SU-DHL-6 (cell line): ENCODE measurements at regions not wholly inside any gene's neighbourhood (a gene's known extent, or its start where the extent isn't known, plus 50 kb on each side); places are given as distances from the start of the nearest gene placed in this dataset.
"Not testable (repeated sequence)": the region's sequence is repeated elsewhere in the genome, so short reads cannot be mapped to it uniquely, and the experiment has no call there.

Source experiments
- H2AFZ ChIP-seq: fragments of 200-600 bp; sonication (generic); 2 replicates; pipeline ENCODE4 v1.6.1; 2014; ENCODE audit warnings: low read depth, mild to moderate bottlenecking, moderate library complexity, mixed read lengths, antibody characterized with exemption, low read length; ENCODE audit not compliant: severe bottlenecking
- H3F3A ChIP-seq: fragments of 200-600 bp; shearing (Covaris generic); 2 replicates; pipeline ENCODE4 v1.6.0; 2016; ENCODE audit warnings: antibody characterized with exemption, mild to moderate bottlenecking; ENCODE audit not compliant: insufficient read depth
- H3K27ac ChIP-seq: fragments of 200-600 bp; sonication (generic); 2 replicates; pipeline ENCODE4 v1.5.1; 2016; ENCODE audit warnings: low read depth, mild to moderate bottlenecking, low read length, moderate library complexity, mixed read lengths
- H3K27me3 ChIP-seq: fragments of 200-600 bp; sonication (generic), shearing (Covaris generic); 2 replicates; pipeline ENCODE4 v1.6.0; 2014; ENCODE audit warnings: mild to moderate bottlenecking, low read length
- H3K36me3 ChIP-seq: fragments of 200-600 bp; sonication (generic); 2 replicates; pipeline ENCODE4 v1.6.1; 2014; ENCODE audit warnings: mild to moderate bottlenecking, low read length, mixed read lengths
- H3K4me2 ChIP-seq: fragments of 300-600, 200-600 bp; shearing (Covaris generic), sonication (generic); 2 replicates; pipeline ENCODE4 v1.6.0; 2014; ENCODE audit warnings: low read length, low read depth, mild to moderate bottlenecking; ENCODE audit not compliant: poor library complexity, severe bottlenecking
- H3K4me3 ChIP-seq: fragments of 200-600 bp; sonication (generic); 2 replicates; pipeline ENCODE4 v1.5.1; 2014; ENCODE audit warnings: antibody characterized with exemption, low read length, mild to moderate bottlenecking, mixed read lengths; ENCODE audit not compliant: insufficient read depth, poor library complexity, severe bottlenecking
- H3K79me2 ChIP-seq: fragments of 200-600 bp; sonication (generic); 2 replicates; pipeline ENCODE4 v1.6.1; 2014; ENCODE audit warnings: mild to moderate bottlenecking, low read length, moderate library complexity; ENCODE audit not compliant: insufficient read depth
- H3K9ac ChIP-seq: fragments of 200-600 bp; sonication (generic); 2 replicates; pipeline ENCODE4 v1.7.0; 2014; ENCODE audit warnings: mild to moderate bottlenecking, low read length
- H3K9me2 ChIP-seq: fragments of 200-600 bp; sonication (generic); replicated peaks from 2 replicates; pipeline ENCODE4 v1.6.1; 2014; ENCODE audit warnings: low read length; ENCODE audit not compliant: insufficient read depth
- H3K9me3 ChIP-seq: fragments of 200-600 bp; sonication (generic); 2 replicates; pipeline ENCODE4 v1.6.1; 2014; ENCODE audit warnings: low read length, mixed read lengths; ENCODE audit not compliant: insufficient read depth
- H4K20me1 ChIP-seq: fragments of 200-600 bp; sonication (generic); 2 replicates; pipeline ENCODE4 v1.6.1; 2014; ENCODE audit warnings: low read depth, mild to moderate bottlenecking, antibody characterized with exemption, low read length, moderate library complexity, mixed read lengths
- EZH2phosphoT487 ChIP-seq: fragments of 200-600 bp; sonication (generic), shearing (Covaris generic); conservative IDR thresholded peaks from 2 replicates; pipeline ENCODE4 v1.6.1; 2018; ENCODE audit warnings: mild to moderate bottlenecking, antibody characterized with exemption, low read length, moderate library complexity, mixed read lengths
- TF ChIP-seq, protein P1 (sequence below): fragments of 200-600 bp; sonication (generic); IDR thresholded peaks from one replicate; pipeline ENCODE4 v1.5.1; 2017; ENCODE audit warnings: antibody characterized with exemption, mild to moderate bottlenecking, low read length, moderate library complexity; ENCODE audit not compliant: insufficient read depth, poor library complexity, severe bottlenecking

DNA sequence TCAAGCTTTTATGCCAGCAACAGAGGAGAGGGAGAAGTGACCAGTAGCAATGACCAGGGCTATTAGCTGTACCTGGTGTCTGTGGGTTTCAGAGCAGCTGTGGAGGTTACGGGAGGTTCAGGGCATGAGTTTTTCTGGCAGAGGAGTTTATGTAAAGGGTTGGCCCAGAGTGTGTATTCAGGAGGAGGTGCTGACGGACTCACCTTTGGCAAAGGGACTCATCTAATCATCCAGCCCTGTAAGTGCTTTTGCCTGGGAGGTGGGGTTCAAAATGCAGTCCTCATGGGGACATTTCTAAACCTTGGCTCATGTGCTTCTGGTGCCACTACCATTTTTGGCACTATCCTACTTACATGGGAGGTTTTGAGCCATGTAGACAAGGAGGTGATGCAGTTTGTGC lies 95.3 kb downstream of the DAD1 start:
- TF ChIP-seq, protein P1, sequence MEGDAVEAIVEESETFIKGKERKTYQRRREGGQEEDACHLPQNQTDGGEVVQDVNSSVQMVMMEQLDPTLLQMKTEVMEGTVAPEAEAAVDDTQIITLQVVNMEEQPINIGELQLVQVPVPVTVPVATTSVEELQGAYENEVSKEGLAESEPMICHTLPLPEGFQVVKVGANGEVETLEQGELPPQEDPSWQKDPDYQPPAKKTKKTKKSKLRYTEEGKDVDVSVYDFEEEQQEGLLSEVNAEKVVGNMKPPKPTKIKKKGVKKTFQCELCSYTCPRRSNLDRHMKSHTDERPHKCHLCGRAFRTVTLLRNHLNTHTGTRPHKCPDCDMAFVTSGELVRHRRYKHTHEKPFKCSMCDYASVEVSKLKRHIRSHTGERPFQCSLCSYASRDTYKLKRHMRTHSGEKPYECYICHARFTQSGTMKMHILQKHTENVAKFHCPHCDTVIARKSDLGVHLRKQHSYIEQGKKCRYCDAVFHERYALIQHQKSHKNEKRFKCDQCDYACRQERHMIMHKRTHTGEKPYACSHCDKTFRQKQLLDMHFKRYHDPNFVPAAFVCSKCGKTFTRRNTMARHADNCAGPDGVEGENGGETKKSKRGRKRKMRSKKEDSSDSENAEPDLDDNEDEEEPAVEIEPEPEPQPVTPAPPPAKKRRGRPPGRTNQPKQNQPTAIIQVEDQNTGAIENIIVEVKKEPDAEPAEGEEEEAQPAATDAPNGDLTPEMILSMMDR: no peak
- TF ChIP-seq EZH2phosphoT487: no peak
- Histone ChIP-seq H3K9me2 (no peaks in the 10 kb centered on the region), H3K27me3 (no peaks in the 10 kb centered on the region), H3K36me3 (no peaks in the 10 kb centered on the region), H3K9ac (peak overlapping the region; percentile 53), H3K9me3 (no peaks in the 10 kb centered on the region), H4K20me1 (no peaks in the 10 kb centered on the region), H3K27ac (peak overlapping the region; percentile 96), H2AFZ (no peak overlapping the region), H3K4me2 (peak overlapping the region; percentile 58), H3K4me3 (no peak overlapping the region), H3F3A (peaks cover 31% of the 10 kb centered on the region), H3K79me2 (no peaks in the 10 kb centered on the region)

GRCh38 chr14:22492622-22493542 lies 96.1 kb downstream of the DAD1 start:
- Histone ChIP-seq H4K20me1 (no peaks in the 10 kb centered on the region), H3K9me3 (no peaks in the 10 kb centered on the region), H3K36me3 (no peaks in the 10 kb centered on the region), H3K4me2 (peak overlapping the region; percentile 58), H3K9me2 (no peaks in the 10 kb centered on the region), H3K27me3 (no peaks in the 10 kb centered on the region), H3K27ac (peak overlapping the region; percentile 96), H3K9ac (peak overlapping the region; percentile 53), H2AFZ (no peak overlapping the region), H3K4me3 (no peak overlapping the region), H3K79me2 (no peaks in the 10 kb centered on the region), H3F3A (peaks cover 31% of the 10 kb centered on the region)
- TF ChIP-seq, protein P1: no peak
- TF ChIP-seq EZH2phosphoT487: no peak

DNA sequence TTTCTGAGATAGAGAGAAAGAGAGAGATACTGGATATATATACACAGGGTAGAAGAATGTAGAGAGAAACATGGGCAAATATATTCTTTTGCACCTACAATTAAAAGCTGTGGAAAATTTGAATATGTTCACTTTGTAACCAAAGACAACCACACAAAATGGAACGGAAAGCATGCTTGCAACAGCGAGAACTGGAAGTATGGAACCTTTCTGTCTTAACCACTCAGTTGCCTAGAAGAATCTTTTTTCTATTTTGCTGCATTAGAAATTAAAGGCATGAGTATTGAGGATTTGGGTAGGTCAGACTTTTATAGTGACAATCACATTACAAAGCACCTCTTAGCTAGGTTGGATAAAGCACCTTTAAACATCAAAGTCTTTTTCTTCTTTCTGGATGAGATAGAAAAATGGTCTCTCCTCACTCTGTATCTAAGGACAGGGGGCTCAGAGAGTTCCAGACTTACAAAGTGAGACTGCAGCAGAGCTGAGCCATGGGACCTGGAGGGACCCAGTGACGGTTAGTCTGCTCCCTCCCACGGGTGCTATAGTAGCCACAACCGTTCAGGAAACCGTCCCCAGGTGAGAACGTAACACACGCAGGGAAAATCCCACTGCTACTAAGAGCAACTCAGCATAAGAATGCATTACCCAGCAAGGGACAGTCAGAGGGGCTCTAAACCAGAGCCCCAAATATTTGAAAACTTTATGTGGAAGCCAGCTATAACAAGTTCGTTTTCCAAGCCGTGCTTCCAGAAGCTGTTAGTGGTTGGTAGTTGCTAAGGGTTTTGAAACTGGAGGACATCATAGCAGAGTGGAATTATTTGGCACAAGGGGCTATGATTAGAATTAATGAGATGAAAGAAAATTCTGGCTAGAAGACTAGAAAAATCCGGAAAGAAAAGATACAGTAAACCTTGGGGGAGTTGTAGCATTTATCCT lies 97.1 kb downstream of the DAD1 start:
- peak overlapping the region; percentile 53 for H3K9ac ChIP-seq
- H3K9me2 ChIP-seq: no peaks in the 10 kb centered on the region
- peak overlapping the region; percentile 58 for H3K4me2 ChIP-seq
- H3K79me2 ChIP-seq: no peaks in the 10 kb centered on the region
- no peak overlapping the region for H2AFZ ChIP-seq
- H3K27ac ChIP-seq: peak overlapping the region; percentile 96
- peaks cover 31% of the 10 kb centered on the region for H3F3A ChIP-seq
- H3K36me3 ChIP-seq: no peaks in the 10 kb centered on the region
- no peaks in the 10 kb centered on the region for H4K20me1 ChIP-seq
- no peaks in the 10 kb centered on the region for H3K27me3 ChIP-seq
- no peak overlapping the region for H3K4me3 ChIP-seq
- TF ChIP-seq EZH2phosphoT487: no peak
- TF ChIP-seq, protein P1: no peak
- no peaks in the 10 kb centered on the region for H3K9me3 ChIP-seq

DNA sequence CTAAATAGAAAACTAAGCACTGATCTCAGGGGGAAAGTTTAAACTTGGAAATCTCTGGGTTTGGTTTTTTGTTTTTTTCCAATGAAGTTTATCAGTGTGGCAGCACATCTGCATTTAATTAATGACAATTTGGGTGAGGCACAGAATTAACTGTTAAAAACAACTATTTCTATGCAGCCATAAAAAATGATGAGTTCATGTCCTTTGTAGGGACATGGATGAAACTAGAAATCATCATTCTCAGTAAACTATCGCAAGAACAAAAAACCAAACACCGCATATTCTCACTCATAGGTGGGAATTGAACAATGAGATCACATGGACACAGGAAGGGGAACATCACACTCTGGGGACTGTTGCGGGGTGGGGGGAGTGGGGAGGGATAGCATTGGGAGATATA lies 98.0 kb downstream of the DAD1 start:
- H2AFZ ChIP-seq, H3K9me3 ChIP-seq, H3K27me3 ChIP-seq, H3K36me3 ChIP-seq, H3K79me2 ChIP-seq, H3K9me2 ChIP-seq, H4K20me1 ChIP-seq: not testable (repeated sequence)
- Histone ChIP-seq H3K27ac (peak overlapping the region; percentile 96), H3K4me2 (peak overlapping the region; percentile 58), H3K9ac (peak overlapping the region; percentile 65), H3F3A (peaks cover 32% of the 10 kb centered on the region), H3K4me3 (peak overlapping the region; percentile 35)
